Panc1 (cell line): ENCODE measurements at regions not wholly inside any gene's neighbourhood (a gene's known extent, or its start where the extent isn't known, plus 50 kb on each side); places are given as distances from the start of the nearest gene placed in this dataset.

Experiments
- ATAC-seq: fragments of 200-7000 bp; cut with Tn5 transposase; 2 replicates; pipeline ENCODE4 v1.9.1; 2020; ENCODE audit warnings: mild to moderate bottlenecking, moderate library complexity
- BruUV-seq: library from RNA; stranded (reverse); fragments of 400-500 nt; replicated peaks from 2 replicates; lab custom pipeline; 2021; lab: Mats Ljungman, UMichigan
- CTCF ChIA-PET: fragments of 300-600 bp; sonication (Branson Sonifier 250); formaldehyde crosslinking; loops from one replicate; lab custom pipeline; 2022; ENCODE audit warnings: antibody characterized with exemption; lab: Charles Lee
- POLR2A ChIA-PET: fragments of 300-600 bp; sonication (Branson Sonifier 250); formaldehyde crosslinking; loops from one replicate; lab custom pipeline; 2022; ENCODE audit warnings: antibody characterized with exemption; lab: Charles Lee
- DNase-seq: peaks from one replicate; pipeline ENCODE4 v3.0.0-alpha.2; 2010; ENCODE audit warnings: low read depth, low spot score
- H3K27ac ChIP-seq: 2 replicates; pipeline ENCODE4 v1.5.1; 2011; ENCODE audit warnings: mild to moderate bottlenecking, low read length, inconsistent platforms
- H3K27me3 ChIP-seq: fragments of 200-500 bp; sonication (Bioruptor generic); 2 replicates; pipeline ENCODE4 v1.6.0; 2014; ENCODE audit warnings: low read length, inconsistent platforms; ENCODE audit not compliant: control insufficient read depth, insufficient read depth
- H3K36me3 ChIP-seq: fragments of 200-500 bp; sonication (Bioruptor generic); 2 replicates; pipeline ENCODE4 v1.5.1; 2014; ENCODE audit warnings: inconsistent platforms, mild to moderate bottlenecking, low read length, moderate library complexity; ENCODE audit not compliant: control insufficient read depth, insufficient read depth
- H3K4me1 ChIP-seq: 2 replicates; pipeline ENCODE4 v1.5.1; 2011; ENCODE audit warnings: inconsistent platforms, mild to moderate bottlenecking, low read length, moderate library complexity; ENCODE audit not compliant: control insufficient read depth, insufficient read depth
- H3K4me3 ChIP-seq, 2 experiments: 2 replicates each; pipeline ENCODE4 v1.5.1; 2011 to 2012; ENCODE audit warnings: low read depth in 2 of 2, low read length in 2 of 2, mild to moderate bottlenecking in 2 of 2, inconsistent platforms in 1 of 2, moderate library complexity in 1 of 2
- H3K9me3 ChIP-seq: fragments of 200-500 bp; sonication (Bioruptor generic); 2 replicates; pipeline ENCODE4 v1.5.1; 2014; ENCODE audit warnings: low read depth, mild to moderate bottlenecking, inconsistent platforms, low read length, moderate library complexity; ENCODE audit not compliant: control insufficient read depth, insufficient read depth
- POLR2AphosphoS5 ChIP-seq: IDR thresholded peaks from 2 replicates; pipeline ENCODE4 v1.6.1; 2012; ENCODE audit warnings: mild to moderate bottlenecking, low read depth, low read length, moderate library complexity
- REST ChIP-seq, 2 experiments: IDR thresholded peaks; 2 replicates each; pipeline ENCODE4 v1.6.1; 2011 to 2012; ENCODE audit warnings: low read depth in 2 of 2, control low read depth in 1 of 2, low read length in 1 of 2, mild to moderate bottlenecking in 1 of 2, moderate library complexity in 1 of 2; ENCODE audit not compliant: insufficient read depth in 1 of 2
- SIN3A ChIP-seq: IDR thresholded peaks from 2 replicates; pipeline ENCODE4 v1.6.1; 2012; ENCODE audit warnings: low read depth, mild to moderate bottlenecking, low read length, moderate library complexity, borderline replicate concordance; ENCODE audit not compliant: insufficient read depth
- TCF7L2 ChIP-seq: IDR thresholded peaks from 2 replicates; pipeline ENCODE4 v1.6.1; 2011; ENCODE audit warnings: mild to moderate bottlenecking, low read depth, low read length, inconsistent platforms
- in situ Hi-C: cut with HindIII; loops from 2 replicates; pipeline ENCODE4 v1.10.0; 2016; ENCODE audit warnings: low sequenced_read_pairs, low pct_unique_long_range_greater_than_20kb
- intact Hi-C: fragments of 100-400 bp; cut with micrococcal nuclease; formaldehyde crosslinking; loops from one replicate; pipeline ENCODE4 v1.10.0; 2022; ENCODE audit not compliant: unreplicated experiment
- TF ChIP-seq, protein P1 (sequence below): fragments of 450-650 bp; IDR thresholded peaks from 2 replicates; pipeline ENCODE4 v1.5.1; 2017; ENCODE audit warnings: mild to moderate bottlenecking

GRCh38 chr2:109062859-109063700, 65.9 kb upstream of the SH3RF3 start:
- Histone ChIP-seq H3K27me3 (no peaks in the 10 kb centered on the region; the same call in 1 of the 2 replicates), H3K4me1 (no peaks in the 10 kb centered on the region), H3K9me3 (no peaks in the 10 kb centered on the region), H3K36me3 (no peaks in the 10 kb centered on the region), H3K4me3 (no peak overlapping the region), H3K27ac (no peak overlapping the region)
- ChIA-PET POLR2A (no interaction called here), CTCF (no interaction called here)
- no peak for DNase-seq
- intact Hi-C loops (no loop called here), in situ Hi-C loops (no loop called here)
- no peak for ATAC-seq
- TF ChIP-seq TCF7L2 (no peak), SIN3A (no peak), REST (IDR thresholded peaks at IDR 0.05; ENCODE audit: insufficient read depth in 1 of 2, low read depth in 2 of 2, low read length in 1 of 2) (no peak), POLR2AphosphoS5 (no peak)
- TF ChIP-seq, protein P1, sequence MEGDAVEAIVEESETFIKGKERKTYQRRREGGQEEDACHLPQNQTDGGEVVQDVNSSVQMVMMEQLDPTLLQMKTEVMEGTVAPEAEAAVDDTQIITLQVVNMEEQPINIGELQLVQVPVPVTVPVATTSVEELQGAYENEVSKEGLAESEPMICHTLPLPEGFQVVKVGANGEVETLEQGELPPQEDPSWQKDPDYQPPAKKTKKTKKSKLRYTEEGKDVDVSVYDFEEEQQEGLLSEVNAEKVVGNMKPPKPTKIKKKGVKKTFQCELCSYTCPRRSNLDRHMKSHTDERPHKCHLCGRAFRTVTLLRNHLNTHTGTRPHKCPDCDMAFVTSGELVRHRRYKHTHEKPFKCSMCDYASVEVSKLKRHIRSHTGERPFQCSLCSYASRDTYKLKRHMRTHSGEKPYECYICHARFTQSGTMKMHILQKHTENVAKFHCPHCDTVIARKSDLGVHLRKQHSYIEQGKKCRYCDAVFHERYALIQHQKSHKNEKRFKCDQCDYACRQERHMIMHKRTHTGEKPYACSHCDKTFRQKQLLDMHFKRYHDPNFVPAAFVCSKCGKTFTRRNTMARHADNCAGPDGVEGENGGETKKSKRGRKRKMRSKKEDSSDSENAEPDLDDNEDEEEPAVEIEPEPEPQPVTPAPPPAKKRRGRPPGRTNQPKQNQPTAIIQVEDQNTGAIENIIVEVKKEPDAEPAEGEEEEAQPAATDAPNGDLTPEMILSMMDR, result no peak
- BruUV-seq, result no TSS peak

DNA sequence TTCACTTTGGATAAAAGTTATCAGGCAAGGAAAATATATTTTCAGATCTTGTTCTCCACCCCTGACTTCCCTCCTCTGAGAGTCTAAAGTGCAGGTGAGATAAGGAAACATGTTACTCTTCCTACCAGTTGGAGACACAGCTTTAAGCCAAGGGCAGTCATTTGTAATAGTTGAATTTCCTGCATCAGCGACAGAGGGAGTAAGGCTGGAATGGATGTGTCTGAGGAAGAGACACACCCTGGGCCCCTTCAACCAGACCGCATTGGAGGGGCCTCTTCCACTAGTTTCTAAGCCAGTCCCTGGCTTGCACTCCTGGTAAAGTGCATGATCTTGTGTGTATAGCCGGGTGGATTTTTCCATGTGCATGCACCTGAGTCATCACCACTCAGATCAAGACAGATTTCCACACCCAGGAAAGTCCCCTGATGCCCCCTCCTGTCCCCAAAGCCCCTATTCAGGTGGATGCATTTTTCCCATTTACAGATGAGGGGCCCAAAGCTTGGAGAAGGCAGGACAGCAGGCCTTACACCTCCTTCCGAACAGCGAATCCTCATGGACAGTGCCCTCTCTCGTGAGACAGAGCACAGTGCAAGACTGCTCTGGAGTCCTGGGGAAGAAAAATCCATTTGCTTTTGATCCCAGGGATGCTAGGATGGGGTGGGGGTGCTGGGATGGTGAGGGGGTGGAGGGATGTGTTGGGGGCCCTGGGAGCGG, 66.7 kb upstream of the SH3RF3 start:
- Histone ChIP-seq H3K27me3 (no peaks in the 10 kb centered on the region; the same call in 1 of the 2 replicates), H3K36me3 (no peaks in the 10 kb centered on the region), H3K27ac (no peak overlapping the region), H3K4me1 (no peaks in the 10 kb centered on the region), H3K9me3 (no peaks in the 10 kb centered on the region), H3K4me3 (no peak overlapping the region)
- no peak for DNase-seq
- TF ChIP-seq, protein P1, result no peak; the same call in 1 of the 2 replicates
- TF ChIP-seq POLR2AphosphoS5, result no peak
- TF ChIP-seq TCF7L2, result no peak
- no peak for TF ChIP-seq REST (IDR thresholded peaks at IDR 0.05; ENCODE audit: insufficient read depth in 1 of 2, low read depth in 2 of 2, low read length in 1 of 2)
- CTCF ChIA-PET, result no interaction called here
- peak; percentile 65; the same call in 1 of the 2 replicates for ATAC-seq
- no TSS peak for BruUV-seq
- intact Hi-C loops (no loop called here), in situ Hi-C loops (no loop called here)
- POLR2A ChIA-PET, result no interaction called here
